Activated CD4-positive, alpha-beta memory T cell treated with anti-CD3 and anti-CD28 coated beads for 36 hours (primary cell): ENCODE measurements at regions not wholly inside any gene's neighbourhood (a gene's known extent, or its start where the extent isn't known, plus 50 kb on each side); places are given as distances from the start of the nearest gene placed in this dataset.

ENCODE experiments used
- CTCF ChIA-PET: fragments of 350-600 bp; sonication (Branson Sonifier 250); formaldehyde crosslinking; loops from one replicate; lab custom pipeline; 2021; ENCODE audit warnings: antibody characterized with exemption, inconsistent platforms; lab: Charles Lee
- POLR2A ChIA-PET: fragments of 350-600 bp; sonication (Branson Sonifier 250); formaldehyde crosslinking; loops from one replicate; lab custom pipeline; 2021; ENCODE audit warnings: antibody characterized with exemption; lab: Charles Lee
- DNase-seq: peaks from one replicate; pipeline ENCODE4 v3.0.0-alpha.2; 2020
- H3K27ac Mint-ChIP-seq: one replicate; pipeline ENCODE4 v1.8.0; 2021; ENCODE audit warnings: mixed read lengths
- H3K27me3 Mint-ChIP-seq: one replicate; pipeline ENCODE4 v1.8.0; 2021; ENCODE audit warnings: mixed read lengths
- H3K36me3 Mint-ChIP-seq: one replicate; pipeline ENCODE4 v1.8.0; 2021; ENCODE audit warnings: mixed read lengths
- H3K4me1 Mint-ChIP-seq: one replicate; pipeline ENCODE4 v1.8.0; 2021; ENCODE audit warnings: low read depth, mixed read lengths
- H3K4me3 Mint-ChIP-seq: one replicate; pipeline ENCODE4 v1.8.0; 2021; ENCODE audit warnings: mild to moderate bottlenecking, mixed read lengths
- H3K9me3 Mint-ChIP-seq: one replicate; pipeline ENCODE4 v1.8.0; 2021; ENCODE audit warnings: mixed read lengths
- intact Hi-C: fragments of 100-400 bp; cut with micrococcal nuclease; formaldehyde crosslinking; loops from one replicate; pipeline ENCODE4 v1.15.1; 2023

DNA sequence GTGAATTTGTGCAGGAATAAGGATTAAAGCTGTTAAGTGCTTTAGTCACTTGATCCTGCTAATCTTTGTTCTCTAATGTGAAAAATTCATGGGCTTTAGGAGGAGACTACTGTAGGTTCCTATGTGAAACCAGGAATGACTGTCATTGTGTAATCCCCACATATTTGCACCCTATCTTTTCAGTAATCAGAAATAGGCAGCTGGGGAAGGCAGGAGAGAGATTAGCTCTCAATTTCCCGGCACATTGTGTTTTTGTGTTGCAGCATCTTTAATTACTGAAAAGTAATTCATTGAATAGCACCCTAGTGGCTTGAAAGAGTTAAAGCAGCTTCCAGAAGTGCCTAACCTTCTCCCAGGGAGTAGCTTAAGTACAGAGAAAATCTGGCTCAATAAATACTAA lies 282.9 kb downstream of the OLFM4 start:
- intact Hi-C loops = no loop called here

DNA sequence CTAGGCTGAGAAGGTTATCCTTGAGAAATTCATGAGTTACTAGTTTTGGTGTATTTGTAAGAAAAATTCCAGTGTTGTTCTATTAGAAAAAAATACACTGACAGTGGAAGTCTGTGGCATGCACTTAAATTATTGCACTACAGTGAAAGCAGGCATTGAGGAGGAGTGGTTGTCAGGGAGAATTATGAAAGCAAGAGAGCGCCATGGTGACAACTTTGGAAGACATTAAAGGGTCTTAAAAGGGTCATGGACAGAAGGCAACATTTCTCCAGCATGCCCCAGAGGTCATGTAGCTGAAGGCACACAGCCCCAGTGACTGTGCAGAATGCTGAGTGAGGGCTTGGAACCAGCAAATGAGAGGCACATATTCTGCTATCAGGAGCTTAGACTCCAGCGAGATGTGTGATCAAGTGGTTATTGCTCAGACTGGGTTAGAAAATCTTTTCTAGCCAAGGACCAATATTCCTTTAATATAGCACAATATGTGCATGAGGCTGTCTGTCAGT lies 292.7 kb downstream of the OLFM4 start:
- Mint-ChIP-seq H3K27me3 (no peaks in the 10 kb centered on the region), H3K4me3 (no peak overlapping the region), H3K36me3 (no peaks in the 10 kb centered on the region), H3K4me1 (no peaks in the 10 kb centered on the region), H3K9me3 (no peaks in the 10 kb centered on the region), H3K27ac (no peak overlapping the region)
- ChIA-PET POLR2A (no interaction called here), CTCF (no interaction called here)
- intact Hi-C loops = no loop called here
- DNase-seq = no peak

More for the DNA sequence above, 282.9 kb downstream of the OLFM4 start:
- H3K27ac Mint-ChIP-seq = no peak overlapping the region
- no peak for DNase-seq
- no peaks in the 10 kb centered on the region for H3K4me1 Mint-ChIP-seq
- ChIA-PET POLR2A (no interaction called here), CTCF (no interaction called here)
- H3K4me3 Mint-ChIP-seq = no peak overlapping the region
- no peaks in the 10 kb centered on the region for H3K9me3 Mint-ChIP-seq
- H3K27me3 Mint-ChIP-seq = no peaks in the 10 kb centered on the region
- no peaks in the 10 kb centered on the region for H3K36me3 Mint-ChIP-seq

DNA sequence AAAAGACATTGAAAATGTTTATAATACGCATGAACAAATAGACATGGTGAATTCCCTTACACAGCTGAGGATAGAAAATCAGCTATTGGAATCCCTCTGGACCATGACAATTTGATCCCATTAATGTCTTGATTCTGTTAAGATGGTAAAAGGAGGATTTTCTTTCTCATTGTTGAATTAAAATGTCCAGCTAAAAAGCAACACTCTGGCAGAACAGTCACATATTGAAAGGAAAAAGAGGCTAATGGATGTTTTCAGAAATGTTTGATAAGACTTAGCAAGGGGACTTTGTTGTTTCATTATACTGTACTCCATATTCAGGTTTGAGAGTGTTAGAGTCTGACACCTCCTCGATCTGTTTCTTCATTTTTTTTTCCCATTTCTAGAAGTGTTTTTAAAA lies 296.0 kb downstream of the OLFM4 start:
- ChIA-PET CTCF (no interaction called here), POLR2A (no interaction called here)
- H3K4me1 Mint-ChIP-seq = no peaks in the 10 kb centered on the region
- no peak overlapping the region for H3K4me3 Mint-ChIP-seq
- no peaks in the 10 kb centered on the region for H3K9me3 Mint-ChIP-seq
- intact Hi-C loops = no loop called here
- no peak overlapping the region for H3K27ac Mint-ChIP-seq
- no peaks in the 10 kb centered on the region for H3K36me3 Mint-ChIP-seq
- H3K27me3 Mint-ChIP-seq = no peaks in the 10 kb centered on the region
- no peak for DNase-seq

DNA sequence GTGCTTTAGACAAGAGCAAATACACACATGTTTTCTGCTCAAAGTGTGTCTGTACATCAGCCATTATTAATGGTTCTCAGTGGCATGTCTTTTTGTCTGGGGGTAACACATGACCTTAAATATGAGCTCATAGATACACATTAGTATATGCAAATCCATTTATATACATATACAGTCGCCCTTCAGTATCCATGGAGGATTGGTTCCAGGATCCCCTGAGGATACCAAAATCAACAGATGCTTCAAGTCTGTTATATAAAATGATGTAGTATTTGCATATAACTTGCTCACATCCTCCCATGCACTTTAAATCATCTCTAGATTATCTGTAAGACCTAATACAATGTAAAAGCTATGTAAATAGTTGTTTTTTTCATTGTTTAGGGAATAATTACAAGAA lies 298.1 kb downstream of the OLFM4 start:
- no peak for DNase-seq
- H3K9me3 Mint-ChIP-seq = no peaks in the 10 kb centered on the region
- no peaks in the 10 kb centered on the region for H3K27me3 Mint-ChIP-seq
- CTCF ChIA-PET = no interaction called here
- no peaks in the 10 kb centered on the region for H3K4me1 Mint-ChIP-seq
- intact Hi-C loops = no loop called here
- no peak overlapping the region for H3K4me3 Mint-ChIP-seq
- POLR2A ChIA-PET = no interaction called here
- H3K36me3 Mint-ChIP-seq = no peaks in the 10 kb centered on the region
- H3K27ac Mint-ChIP-seq = no peak overlapping the region

DNA sequence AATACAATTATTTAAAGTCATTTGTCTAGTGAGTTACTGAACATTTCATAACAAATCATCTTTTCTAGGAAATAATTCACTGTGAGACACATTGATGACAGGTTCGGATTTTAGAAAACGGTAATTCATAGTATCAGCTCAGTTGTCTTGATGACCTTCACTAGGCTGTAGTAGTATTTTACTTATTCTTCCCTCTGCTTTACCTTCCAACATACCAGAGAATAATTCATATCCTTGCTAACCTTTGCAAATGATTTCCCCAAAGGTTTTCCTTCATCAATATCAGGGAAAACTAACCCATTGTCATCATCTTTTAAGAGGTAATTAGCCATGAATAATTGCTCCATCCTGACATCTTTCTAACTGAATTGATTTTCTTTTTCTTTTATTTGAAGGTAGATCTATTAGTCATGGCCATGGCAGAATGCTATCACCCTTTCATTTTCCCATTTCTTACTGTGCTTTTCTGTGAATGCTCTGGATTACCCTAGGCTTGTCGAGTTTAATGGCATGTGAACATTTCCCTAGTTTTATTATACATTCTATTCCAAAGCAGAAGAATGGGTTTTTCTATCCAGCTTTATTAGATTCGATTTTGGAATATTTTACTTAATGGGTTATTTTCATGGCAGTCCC lies 299.2 kb downstream of the OLFM4 start:
- intact Hi-C loops = no loop called here
- no peak for DNase-seq
- no peak overlapping the region for H3K27ac Mint-ChIP-seq
- no peak overlapping the region for H3K4me3 Mint-ChIP-seq
- H3K4me1 Mint-ChIP-seq = no peaks in the 10 kb centered on the region
- H3K36me3 Mint-ChIP-seq = no peaks in the 10 kb centered on the region
- no peaks in the 10 kb centered on the region for H3K9me3 Mint-ChIP-seq
- ChIA-PET CTCF (no interaction called here), POLR2A (no interaction called here)
- no peaks in the 10 kb centered on the region for H3K27me3 Mint-ChIP-seq

DNA sequence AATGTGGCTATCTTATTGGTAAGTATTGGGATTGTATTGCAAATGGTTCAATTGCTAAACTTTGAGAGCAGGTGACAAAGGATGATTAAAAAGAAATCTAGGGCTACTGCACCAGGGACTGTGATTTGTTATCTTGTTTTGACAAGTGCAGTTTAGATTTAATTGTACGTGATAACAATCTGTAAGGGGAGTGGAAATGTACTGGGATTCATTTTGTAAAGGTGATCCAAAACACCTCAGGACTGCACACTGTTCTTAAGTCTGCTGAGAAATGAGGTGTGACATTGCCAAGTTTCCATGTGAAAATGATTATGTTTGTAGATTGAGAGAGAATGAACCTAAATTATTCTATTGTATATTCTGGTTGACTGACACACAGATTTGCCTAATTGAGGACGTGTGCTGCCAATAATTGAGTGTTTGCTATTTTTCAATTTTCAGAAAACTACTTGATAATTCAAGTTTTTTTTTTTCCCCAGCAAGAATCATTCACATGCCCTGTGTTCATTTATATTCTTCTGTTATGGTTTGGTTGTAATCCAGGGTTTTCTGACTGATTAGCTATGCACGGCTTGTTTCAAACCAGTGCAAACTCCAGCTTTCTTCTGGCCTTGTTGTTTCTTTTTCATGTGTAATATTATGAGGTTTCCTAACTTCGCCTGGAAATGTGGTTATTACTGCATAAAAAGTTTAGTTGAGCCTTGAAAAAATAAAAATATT lies 308.0 kb downstream of the OLFM4 start:
- ChIA-PET CTCF (no interaction called here), POLR2A (no interaction called here)
- no peak for DNase-seq
- intact Hi-C loops = no loop called here
- Mint-ChIP-seq H3K4me1 (no peaks in the 10 kb centered on the region), H3K27ac (no peak overlapping the region), H3K4me3 (no peak overlapping the region), H3K27me3 (no peaks in the 10 kb centered on the region), H3K36me3 (no peaks in the 10 kb centered on the region), H3K9me3 (peaks cover 5% of the 10 kb centered on the region)

DNA sequence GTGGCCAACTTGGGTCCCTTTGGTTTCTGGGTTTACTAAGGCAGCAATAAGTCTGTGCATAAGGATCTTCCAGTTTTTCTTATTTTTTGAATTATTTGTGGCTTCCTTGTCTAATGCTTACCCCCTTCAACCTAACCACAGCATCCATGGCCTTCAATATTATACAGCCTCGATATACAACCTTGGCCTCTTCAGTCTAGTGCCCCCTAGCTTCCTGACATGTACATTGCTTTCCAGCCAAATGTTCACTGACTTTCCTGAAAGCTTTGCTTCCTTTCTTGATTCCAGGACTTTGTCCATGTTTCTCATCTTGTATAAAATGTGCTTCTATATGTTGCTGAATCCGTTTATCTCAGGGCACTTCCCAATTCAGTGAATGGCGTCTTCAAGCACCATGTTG lies 310.1 kb downstream of the OLFM4 start:
- CTCF ChIA-PET = no interaction called here
- no peak for DNase-seq
- Mint-ChIP-seq H3K4me3 (no peak overlapping the region), H3K27ac (no peak overlapping the region), H3K27me3 (no peaks in the 10 kb centered on the region), H3K36me3 (no peaks in the 10 kb centered on the region), H3K9me3 (peaks cover 5% of the 10 kb centered on the region), H3K4me1 (no peaks in the 10 kb centered on the region)
- POLR2A ChIA-PET = no interaction called here
- intact Hi-C loops = no loop called here

DNA sequence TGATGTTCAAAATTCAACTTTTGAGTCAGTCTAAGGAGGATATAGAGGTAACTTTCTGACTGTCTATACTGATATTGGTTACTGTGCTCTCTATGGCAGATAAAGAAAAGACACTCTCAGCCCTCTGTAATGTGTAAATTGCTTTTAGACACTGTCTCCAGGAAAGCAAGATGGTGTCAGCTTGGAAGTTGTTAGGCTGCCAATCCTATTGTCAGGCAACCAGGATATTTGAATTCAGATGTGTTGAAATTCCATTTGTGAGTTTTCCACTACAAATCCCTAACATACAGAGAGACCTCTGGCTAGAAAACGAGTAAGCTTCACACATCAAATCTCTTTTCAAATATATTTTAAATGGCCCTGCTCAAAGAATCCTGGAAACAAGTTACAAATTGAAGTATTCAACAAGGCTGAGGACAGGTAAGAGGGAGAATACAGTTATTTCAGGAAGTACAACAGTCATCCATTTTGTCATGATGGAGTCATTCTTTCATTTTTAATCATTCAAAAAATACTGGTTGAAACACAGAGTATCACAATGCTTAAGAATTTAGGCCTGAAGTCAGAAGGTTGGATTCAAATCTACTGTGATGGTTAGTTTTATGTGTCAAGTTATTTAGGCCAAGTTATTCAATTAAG lies 312.0 kb downstream of the OLFM4 start:
- CTCF ChIA-PET = no interaction called here

DNA sequence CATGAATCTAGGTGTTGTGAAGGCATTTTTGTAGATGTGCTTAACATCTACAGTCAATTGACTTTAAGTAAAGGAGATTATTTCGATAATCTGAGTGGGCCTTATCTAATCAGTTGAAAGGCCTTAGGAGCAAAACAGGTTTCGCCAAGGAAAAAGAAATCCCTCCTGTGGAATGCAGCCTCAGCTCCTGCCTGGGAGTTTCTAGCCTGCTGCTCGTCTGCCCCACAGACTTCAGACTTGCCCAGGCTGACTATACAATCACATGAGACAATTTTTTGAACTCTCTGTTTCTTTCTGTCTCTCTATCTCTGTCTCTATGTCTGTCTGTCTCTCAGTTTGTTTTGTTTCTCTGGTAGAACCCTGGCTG lies 312.5 kb downstream of the OLFM4 start:
- Mint-ChIP-seq H3K27me3 (no peaks in the 10 kb centered on the region), H3K36me3 (no peaks in the 10 kb centered on the region), H3K4me1 (no peaks in the 10 kb centered on the region), H3K9me3 (peaks cover 5% of the 10 kb centered on the region), H3K4me3 (no peak overlapping the region), H3K27ac (no peak overlapping the region)
- ChIA-PET POLR2A (no interaction called here), CTCF (no interaction called here)
- intact Hi-C loops = no loop called here
- DNase-seq = no peak

More for the DNA sequence above, 312.0 kb downstream of the OLFM4 start:
- no peak overlapping the region for H3K27ac Mint-ChIP-seq
- H3K27me3 Mint-ChIP-seq = no peaks in the 10 kb centered on the region
- intact Hi-C loops = no loop called here
- no peak for DNase-seq
- POLR2A ChIA-PET = no interaction called here
- no peak overlapping the region for H3K4me3 Mint-ChIP-seq
- peaks cover 5% of the 10 kb centered on the region for H3K9me3 Mint-ChIP-seq
- H3K4me1 Mint-ChIP-seq = no peaks in the 10 kb centered on the region
- no peaks in the 10 kb centered on the region for H3K36me3 Mint-ChIP-seq

DNA sequence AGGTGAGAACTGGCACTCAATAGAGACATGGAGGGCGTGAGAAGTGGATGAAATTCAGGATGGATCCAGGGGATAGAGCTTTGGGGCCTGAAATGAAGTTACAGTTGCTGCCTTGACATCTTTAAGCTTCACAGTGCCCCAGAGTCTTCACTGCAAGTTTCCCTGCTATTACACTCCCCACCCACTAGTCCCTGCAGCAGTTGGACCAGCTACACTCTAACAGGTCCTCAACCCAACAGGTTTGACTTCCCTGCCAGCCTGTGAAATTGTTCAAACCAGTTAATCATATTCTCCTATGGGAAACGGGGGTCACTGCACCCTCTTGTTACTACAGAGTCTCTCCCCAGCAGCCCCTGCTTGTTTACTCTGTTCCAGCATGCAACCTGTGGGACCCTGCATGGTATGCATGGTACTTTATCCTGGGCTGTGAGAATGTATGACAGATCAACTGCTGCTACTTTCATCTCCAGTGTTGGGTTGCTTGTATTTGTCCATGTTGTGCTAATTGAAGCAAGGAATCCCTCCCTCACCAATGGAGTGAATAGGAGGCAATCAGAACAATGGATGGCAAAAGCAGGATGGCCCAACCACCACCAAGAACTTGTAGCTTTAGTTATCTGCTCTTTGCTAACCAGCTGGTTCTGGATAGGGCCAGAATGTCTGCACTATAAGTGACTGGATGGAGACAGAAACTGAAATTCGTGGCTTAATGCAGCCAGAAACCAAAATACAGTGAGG lies 314.2 kb downstream of the OLFM4 start:
- intact Hi-C loops = no loop called here
- Mint-ChIP-seq H3K4me3 (no peak overlapping the region), H3K27me3 (no peaks in the 10 kb centered on the region), H3K4me1 (no peaks in the 10 kb centered on the region), H3K9me3 (peaks cover 5% of the 10 kb centered on the region), H3K27ac (no peak overlapping the region), H3K36me3 (no peaks in the 10 kb centered on the region)
- CTCF ChIA-PET = no interaction called here
- POLR2A ChIA-PET = no interaction called here
- DNase-seq = no peak

DNA sequence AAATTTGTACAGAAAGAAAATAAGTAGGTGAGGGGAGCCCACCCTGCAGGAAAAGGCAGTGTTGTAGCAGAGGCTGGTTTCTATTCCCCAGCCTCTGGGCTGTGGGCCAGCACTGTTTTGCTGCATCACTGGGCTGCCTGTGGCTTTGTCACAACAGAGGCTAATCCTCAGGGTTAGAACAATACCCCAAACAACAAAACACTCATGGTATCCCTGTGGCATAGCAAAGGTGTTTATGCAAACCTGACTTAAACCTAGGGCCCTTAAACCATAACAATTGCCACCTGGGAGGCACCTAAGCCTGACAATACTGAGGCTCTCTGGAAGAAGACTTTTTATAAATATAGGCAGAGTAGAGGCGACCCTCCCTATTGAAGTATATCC lies 314.7 kb downstream of the OLFM4 start:
- intact Hi-C loops = no loop called here
- Mint-ChIP-seq H3K36me3 (no peaks in the 10 kb centered on the region), H3K4me1 (no peaks in the 10 kb centered on the region), H3K4me3 (no peak overlapping the region), H3K27ac (no peak overlapping the region), H3K9me3 (peaks cover 5% of the 10 kb centered on the region), H3K27me3 (no peaks in the 10 kb centered on the region)
- CTCF ChIA-PET = no interaction called here
- POLR2A ChIA-PET = no interaction called here
- DNase-seq = no peak

DNA sequence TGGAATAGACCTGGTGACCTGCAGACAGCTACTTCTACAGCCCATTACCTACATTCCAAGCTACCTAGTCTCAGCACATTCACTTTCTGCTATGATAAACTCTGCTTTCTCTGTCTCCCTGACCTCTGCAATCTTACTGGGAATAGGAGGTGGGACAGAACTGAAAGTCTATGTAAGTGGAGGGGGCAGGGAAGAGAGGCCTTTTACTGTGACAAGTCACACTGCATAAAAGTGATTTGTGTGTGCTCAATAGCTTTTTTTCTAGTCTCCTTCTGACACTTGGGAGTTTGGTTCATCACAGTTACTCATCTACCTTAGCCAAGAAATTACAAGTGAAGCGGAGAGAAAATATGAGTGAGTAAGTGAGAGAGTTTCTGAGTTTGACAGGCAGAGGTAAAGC lies 322.4 kb downstream of the OLFM4 start:
- DNase-seq = no peak
- Mint-ChIP-seq H3K4me3 (no peak overlapping the region), H3K36me3 (no peaks in the 10 kb centered on the region), H3K27ac (no peak overlapping the region), H3K9me3 (no peaks in the 10 kb centered on the region), H3K4me1 (no peaks in the 10 kb centered on the region), H3K27me3 (no peaks in the 10 kb centered on the region)
- intact Hi-C loops = no loop called here
- ChIA-PET CTCF (no interaction called here), POLR2A (no interaction called here)
